Activated B cell treated with CpG ODN at 0.5 μM for 24 hours (primary cell): ENCODE measurements at regions not wholly inside any gene's neighbourhood (a gene's known extent, or its start where the extent isn't known, plus 50 kb on each side); places are given as distances from the start of the nearest gene placed in this dataset.

Experiments used
- ATAC-seq: fragments of 200-7000 bp; cut with Tn5 transposase; one replicate; pipeline ENCODE4 v1.10.0; 2021; ENCODE audit warnings: low read depth, mild to moderate bottlenecking, moderate library complexity
- CTCF ChIA-PET: fragments of 350-600 bp; sonication (Branson Sonifier 250); formaldehyde crosslinking; loops from one replicate; lab custom pipeline; 2021; ENCODE audit warnings: antibody characterized with exemption; lab: Charles Lee
- POLR2A ChIA-PET: fragments of 350-600 bp; sonication (Branson Sonifier 250); formaldehyde crosslinking; loops from one replicate; lab custom pipeline; 2021; ENCODE audit warnings: antibody characterized with exemption; lab: Charles Lee
- DNase-seq: peaks from one replicate; pipeline ENCODE4 v3.0.0; 2022
- H3K27ac Mint-ChIP-seq: one replicate; pipeline ENCODE4 v1.8.0; 2020; ENCODE audit warnings: mixed read lengths
- H3K27me3 Mint-ChIP-seq: one replicate; pipeline ENCODE4 v1.8.0; 2021; ENCODE audit warnings: mixed read lengths
- H3K36me3 Mint-ChIP-seq: one replicate; pipeline ENCODE4 v1.8.0; 2021; ENCODE audit warnings: low read depth, mixed read lengths
- H3K4me1 Mint-ChIP-seq: one replicate; pipeline ENCODE4 v1.8.0; 2021; ENCODE audit warnings: mixed read lengths
- H3K4me3 Mint-ChIP-seq: one replicate; pipeline ENCODE4 v1.8.0; 2020; ENCODE audit warnings: mild to moderate bottlenecking, mixed read lengths
- H3K9me3 Mint-ChIP-seq: one replicate; pipeline ENCODE4 v1.8.0; 2020; ENCODE audit warnings: mixed read lengths
- CTCF ChIP-seq: fragments of 200-600 bp; IDR thresholded peaks from one replicate; pipeline ENCODE4 v1.8.0; 2022; ENCODE audit warnings: antibody characterized with exemption, mild to moderate bottlenecking
- intact Hi-C: fragments of 100-400 bp; cut with micrococcal nuclease; formaldehyde crosslinking; loops from one replicate; pipeline ENCODE4 v1.15.1; 2024

- ChIA-PET POLR2A (no interaction called here), CTCF (no interaction called here)
- intact Hi-C loops: no loop called here
- ATAC-seq: no peak
- TF ChIP-seq CTCF: no peak
- H3K27ac Mint-ChIP-seq: no peak overlapping the region
- peaks cover 2% of the 10 kb centered on the region for H3K9me3 Mint-ChIP-seq
- H3K27me3 Mint-ChIP-seq: no peaks in the 10 kb centered on the region
- DNase-seq: no peak
- H3K4me3 Mint-ChIP-seq: no peak overlapping the region
- H3K4me1 Mint-ChIP-seq: no peaks in the 10 kb centered on the region
- H3K36me3 Mint-ChIP-seq: no peaks in the 10 kb centered on the region
Measured at GRCh38 chr3:94394885-94395284, 332.0 kb downstream of the NSUN3 start.

GRCh38 chr3:94395851-94396250 lies 333.0 kb downstream of the NSUN3 start:
- ATAC-seq (no peak), DNase-seq (no peak)
- H3K9me3 Mint-ChIP-seq: peaks cover 2% of the 10 kb centered on the region
- intact Hi-C loops: no loop called here
- H3K4me1 Mint-ChIP-seq: no peaks in the 10 kb centered on the region
- no peak overlapping the region for H3K4me3 Mint-ChIP-seq
- no peaks in the 10 kb centered on the region for H3K36me3 Mint-ChIP-seq
- CTCF ChIA-PET: no interaction called here
- H3K27ac Mint-ChIP-seq: no peak overlapping the region
- TF ChIP-seq CTCF: no peak
- POLR2A ChIA-PET: no interaction called here
- H3K27me3 Mint-ChIP-seq: no peaks in the 10 kb centered on the region

GRCh38 chr3:94398036-94398435 lies 335.2 kb downstream of the NSUN3 start:
- Mint-ChIP-seq H3K4me3 (no peak overlapping the region), H3K4me1 (no peaks in the 10 kb centered on the region), H3K36me3 (no peaks in the 10 kb centered on the region), H3K9me3 (no peaks in the 10 kb centered on the region), H3K27me3 (no peaks in the 10 kb centered on the region), H3K27ac (no peak overlapping the region)
- ChIA-PET CTCF (no interaction called here), POLR2A (no interaction called here)
- TF ChIP-seq CTCF: no peak
- no peak for DNase-seq
- intact Hi-C loops: no loop called here
- ATAC-seq: no peak

- ChIA-PET CTCF (no interaction called here), POLR2A (no interaction called here)
- H3K4me3 Mint-ChIP-seq: no peak overlapping the region
- no peaks in the 10 kb centered on the region for H3K4me1 Mint-ChIP-seq
- no peak overlapping the region for H3K27ac Mint-ChIP-seq
- no peak for ATAC-seq
- intact Hi-C loops: no loop called here
- no peak for TF ChIP-seq CTCF
- no peaks in the 10 kb centered on the region for H3K36me3 Mint-ChIP-seq
- peaks cover 4% of the 10 kb centered on the region for H3K9me3 Mint-ChIP-seq
- DNase-seq: no peak
- no peaks in the 10 kb centered on the region for H3K27me3 Mint-ChIP-seq
Measured at GRCh38 chr3:94401466-94401865, 338.6 kb downstream of the NSUN3 start.

GRCh38 chr3:94402126-94402525 lies 339.3 kb downstream of the NSUN3 start:
- no peaks in the 10 kb centered on the region for H3K27me3 Mint-ChIP-seq
- H3K36me3 Mint-ChIP-seq: no peaks in the 10 kb centered on the region
- no peaks in the 10 kb centered on the region for H3K4me1 Mint-ChIP-seq
- POLR2A ChIA-PET: no interaction called here
- intact Hi-C loops: no loop called here
- DNase-seq (no peak), ATAC-seq (no peak)
- peaks cover 4% of the 10 kb centered on the region for H3K9me3 Mint-ChIP-seq
- no peak overlapping the region for H3K27ac Mint-ChIP-seq
- TF ChIP-seq CTCF: no peak
- no peak overlapping the region for H3K4me3 Mint-ChIP-seq
- CTCF ChIA-PET: no interaction called here
